HFFc6 (cell line): ENCODE measurements at regions not wholly inside any gene's neighbourhood (a gene's known extent, or its start where the extent isn't known, plus 50 kb on each side); places are given as distances from the start of the nearest gene placed in this dataset.

Source experiments
- DNase-seq: peaks from one replicate; pipeline ENCODE4 v3.0.0-alpha.2; 2018
- H3K27ac Mint-ChIP-seq: 2 replicates; pipeline ENCODE4 v1.8.0; 2020; ENCODE audit warnings: mild to moderate bottlenecking, mixed read lengths
- H3K27me3 Mint-ChIP-seq: 2 replicates; pipeline ENCODE4 v1.8.0; 2021; ENCODE audit warnings: mild to moderate bottlenecking, moderate library complexity, mixed read lengths; ENCODE audit not compliant: insufficient read depth
- H3K36me3 Mint-ChIP-seq: 2 replicates; pipeline ENCODE4 v1.8.0; 2021; ENCODE audit warnings: low read depth, mixed read lengths
- H3K4me1 Mint-ChIP-seq: 2 replicates; pipeline ENCODE4 v1.8.0; 2020; ENCODE audit warnings: low read depth, mixed read lengths
- H3K4me3 Mint-ChIP-seq: 2 replicates; pipeline ENCODE4 v1.8.0; 2020; ENCODE audit warnings: mild to moderate bottlenecking, moderate library complexity, mixed read lengths
- H3K9me3 Mint-ChIP-seq: 2 replicates; pipeline ENCODE4 v1.8.0; 2020; ENCODE audit warnings: mild to moderate bottlenecking, mixed read lengths
- CTCF ChIP-seq: fragments of 200-600 bp; sonication (generic); IDR thresholded peaks from 2 replicates; pipeline ENCODE4 v1.5.0; 2021; ENCODE audit warnings: antibody characterized with exemption, mild to moderate bottlenecking

DNA sequence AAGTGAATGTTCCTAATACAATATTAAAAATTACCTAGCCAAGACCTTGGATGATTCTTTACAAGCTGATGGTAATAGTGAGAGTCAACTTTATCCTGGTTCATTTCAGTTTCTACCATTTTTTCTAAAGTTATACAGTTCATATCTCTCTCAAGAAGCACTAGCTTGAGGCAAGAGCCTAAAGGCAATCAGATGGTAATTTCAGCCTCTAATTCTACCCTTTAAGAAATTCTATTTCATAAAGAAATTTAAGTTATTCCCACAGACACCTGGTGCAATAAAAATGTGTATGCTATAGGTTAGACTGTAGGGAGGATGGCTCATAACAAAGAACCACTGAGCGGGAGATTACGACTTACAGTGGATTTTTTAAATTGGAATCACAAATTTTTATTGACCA lies 984.2 kb upstream of the ADGRL3 start:
- no peaks in the 10 kb centered on the region for H3K36me3 Mint-ChIP-seq
- H3K27ac Mint-ChIP-seq = no peak overlapping the region
- no peak overlapping the region for H3K4me3 Mint-ChIP-seq
- no peaks in the 10 kb centered on the region for H3K4me1 Mint-ChIP-seq
- H3K27me3 Mint-ChIP-seq = no peaks in the 10 kb centered on the region
- no peak for TF ChIP-seq CTCF
- no peak for DNase-seq
- H3K9me3 Mint-ChIP-seq = no peaks in the 10 kb centered on the region

DNA sequence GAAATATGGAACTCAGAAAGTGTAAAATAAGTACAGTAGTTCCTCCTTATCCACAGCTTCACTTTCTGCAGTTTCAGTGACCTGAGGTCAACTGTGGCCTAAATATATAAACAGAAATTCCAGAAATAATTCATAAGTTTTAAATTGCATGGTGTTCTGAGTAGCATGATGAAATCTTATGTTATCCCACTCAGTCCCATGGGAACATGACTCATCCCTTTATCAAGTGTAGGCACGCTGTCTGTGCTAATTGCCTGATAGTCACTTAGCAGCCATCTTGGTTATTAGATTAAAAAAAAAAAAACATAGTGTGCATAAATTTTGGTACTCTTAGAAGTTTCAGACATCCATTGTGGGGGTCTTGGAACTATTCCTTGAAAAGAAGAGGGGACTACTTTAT lies 983.4 kb upstream of the ADGRL3 start:
- no peak for TF ChIP-seq CTCF
- no peak overlapping the region for H3K27ac Mint-ChIP-seq
- no peak overlapping the region for H3K4me3 Mint-ChIP-seq
- no peaks in the 10 kb centered on the region for H3K4me1 Mint-ChIP-seq
- no peaks in the 10 kb centered on the region for H3K36me3 Mint-ChIP-seq
- H3K27me3 Mint-ChIP-seq = no peaks in the 10 kb centered on the region
- no peaks in the 10 kb centered on the region for H3K9me3 Mint-ChIP-seq
- no peak for DNase-seq

DNA sequence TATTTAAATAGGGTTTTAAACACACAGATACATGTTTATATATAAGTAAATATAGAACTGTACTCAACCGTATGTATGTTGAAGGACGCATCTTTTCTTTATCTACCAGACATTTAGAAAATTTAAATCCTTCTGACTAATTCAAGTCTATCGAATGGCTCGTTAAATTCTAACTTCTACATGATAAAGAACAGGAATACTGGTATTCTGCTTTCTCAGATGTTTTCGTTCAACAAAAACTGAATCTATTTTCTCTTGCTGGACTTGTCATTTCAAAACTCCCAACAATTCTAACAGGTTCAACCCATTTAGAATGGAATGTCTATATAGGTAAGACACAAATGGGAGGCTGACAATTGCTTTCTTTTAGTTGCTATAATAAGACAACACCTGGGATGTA lies 978.3 kb upstream of the ADGRL3 start:
- no peak for TF ChIP-seq CTCF
- Mint-ChIP-seq H3K9me3 (no peaks in the 10 kb centered on the region), H3K4me3 (no peak overlapping the region), H3K36me3 (no peaks in the 10 kb centered on the region), H3K4me1 (no peaks in the 10 kb centered on the region), H3K27ac (no peak overlapping the region), H3K27me3 (no peaks in the 10 kb centered on the region)
- DNase-seq = no peak

- Mint-ChIP-seq H3K27ac (no peak overlapping the region), H3K4me3 (no peak overlapping the region)
- TF ChIP-seq CTCF = no peak
Measured at GRCh38 chr4:60223208-60223923, 976.8 kb upstream of the ADGRL3 start.

DNA sequence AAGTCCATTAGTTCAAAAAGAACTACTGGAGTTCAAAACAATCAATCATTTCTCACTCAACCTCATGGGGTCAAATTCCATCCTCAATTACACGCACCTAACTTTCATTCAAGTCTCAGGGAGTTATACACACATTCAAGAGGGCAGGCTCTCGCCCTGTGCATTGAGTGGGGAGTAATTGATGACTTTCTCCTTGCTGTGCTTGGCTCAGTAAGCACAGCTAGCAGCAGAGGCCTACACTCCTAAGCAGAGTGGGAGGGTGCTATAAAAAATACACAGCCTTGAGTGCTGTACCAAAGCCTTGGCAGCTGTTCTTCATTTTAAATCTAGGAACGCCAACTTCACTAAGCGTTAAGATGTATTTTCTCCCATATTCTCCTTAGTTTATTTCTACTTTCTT lies 958.3 kb upstream of the ADGRL3 start:
- H3K27ac Mint-ChIP-seq = no peak overlapping the region
- no peaks in the 10 kb centered on the region for H3K36me3 Mint-ChIP-seq
- H3K9me3 Mint-ChIP-seq = no peaks in the 10 kb centered on the region
- H3K4me3 Mint-ChIP-seq = no peak overlapping the region
- no peaks in the 10 kb centered on the region for H3K27me3 Mint-ChIP-seq
- no peaks in the 10 kb centered on the region for H3K4me1 Mint-ChIP-seq
- TF ChIP-seq CTCF = no peak
- DNase-seq = no peak

More at GRCh38 chr4:60223208-60223923, 976.8 kb upstream of the ADGRL3 start:
- Mint-ChIP-seq H3K9me3 (no peaks in the 10 kb centered on the region), H3K36me3 (no peaks in the 10 kb centered on the region), H3K27me3 (no peaks in the 10 kb centered on the region), H3K4me1 (no peaks in the 10 kb centered on the region)
- no peak for DNase-seq
